Endothelial cell of umbilical vein (primary cell): ENCODE measurements at regions not wholly inside any gene's neighbourhood (a gene's known extent, or its start where the extent isn't known, plus 50 kb on each side); places are given as distances from the start of the nearest gene placed in this dataset.

Source experiments
- BruUV-seq: library from RNA; stranded (reverse); fragments of 400-500 nt; replicated peaks from 2 replicates; lab custom pipeline; 2021; lab: Mats Ljungman, UMichigan
- CTCF ChIA-PET: fragments of 300-600, 350-600 bp; sonication (Branson Sonifier 250); formaldehyde crosslinking; loops from one replicate; lab custom pipeline; 2021; ENCODE audit warnings: antibody characterized with exemption, inconsistent platforms; lab: Charles Lee
- POLR2A ChIA-PET: fragments of 300-600, 350-600 bp; sonication (Branson Sonifier 250); formaldehyde crosslinking; loops from one replicate; lab custom pipeline; 2021; ENCODE audit warnings: antibody characterized with exemption, inconsistent platforms; lab: Charles Lee
- DNase-seq: peaks from one replicate; pipeline ENCODE4 v3.0.0-alpha.2; 2011; ENCODE audit warnings: low read depth, low spot score
- FAIRE-seq: peaks from 2 replicates; lab custom pipeline; 2011; peaks lifted over from hg19 to GRCh38; lab: Jason Lieb, UNC
- H2AFZ ChIP-seq: 2 replicates; pipeline ENCODE4 v1.6.0; 2012; ENCODE audit warnings: low read depth, low read length, control low read depth, inconsistent platforms
- H3K27ac ChIP-seq: 2 replicates; pipeline ENCODE4 v1.5.1; 2011; ENCODE audit warnings: low read depth, mild to moderate bottlenecking, control low read depth, low read length, moderate library complexity; ENCODE audit not compliant: insufficient read depth
- H3K27me3 ChIP-seq, 2 experiments: 2 replicates each; pipeline versions ENCODE4 v1.6.0 to v1.6.1; 2011; ENCODE audit warnings: low read length in 2 of 2, mixed read lengths in 1 of 2; ENCODE audit not compliant: control insufficient read depth in 2 of 2, insufficient read depth in 2 of 2
- H3K36me3 ChIP-seq, 2 experiments: 2 replicates in 1 of 2; 3 replicates in 1 of 2; pipeline ENCODE4 v1.5.1; 2011; ENCODE audit warnings: low read length in 2 of 2, mild to moderate bottlenecking in 1 of 2, moderate library complexity in 1 of 2; ENCODE audit not compliant: control insufficient read depth in 2 of 2, insufficient read depth in 2 of 2; ENCODE audit errors: extremely low read depth in 1 of 2
- H3K4me1 ChIP-seq: 3 replicates; pipeline ENCODE4 v1.5.1; 2011; ENCODE audit warnings: mild to moderate bottlenecking, low read length; ENCODE audit not compliant: control insufficient read depth, insufficient read depth; ENCODE audit errors: extremely low read depth
- H3K4me2 ChIP-seq: 2 replicates; pipeline ENCODE4 v1.6.1; 2011; ENCODE audit warnings: low read length, control low read depth, mixed read lengths; ENCODE audit not compliant: insufficient read depth
- H3K4me3 ChIP-seq, 3 experiments: fragments of 200-600 bp in 1 of 3; sonication (generic), shearing (Covaris generic) in 1 of 3; replicated peaks in 1 of 3; 2 replicates each; pipeline ENCODE4 v1.5.1; 2011 to 2016; ENCODE audit warnings: control low read depth in 3 of 3, low read length in 3 of 3, mild to moderate bottlenecking in 2 of 3, inconsistent platforms in 1 of 3, low read depth in 1 of 3, moderate library complexity in 1 of 3; ENCODE audit not compliant: insufficient read depth in 1 of 3
- H3K79me2 ChIP-seq: 2 replicates; pipeline ENCODE4 v1.6.0; 2012; ENCODE audit warnings: low read length, inconsistent platforms; ENCODE audit not compliant: control insufficient read depth, insufficient read depth
- H3K9ac ChIP-seq: replicated peaks from 2 replicates; pipeline ENCODE3; 2011; ENCODE audit warnings: low read length, control low read depth; ENCODE audit not compliant: insufficient read depth; ENCODE audit errors: extremely low read depth
- H3K9me1 ChIP-seq: replicated peaks from 3 replicates; pipeline ENCODE4 v1.6.0; 2011; ENCODE audit warnings: mild to moderate bottlenecking, low read length; ENCODE audit not compliant: control insufficient read depth, insufficient read depth; ENCODE audit errors: extremely low read depth
- H3K9me3 ChIP-seq: replicated peaks from 2 replicates; pipeline ENCODE4 v1.5.1; 2012; ENCODE audit warnings: low read length, inconsistent platforms; ENCODE audit not compliant: control insufficient read depth, insufficient read depth
- H4K20me1 ChIP-seq: replicated peaks from 2 replicates; pipeline ENCODE3; 2011; ENCODE audit warnings: mild to moderate bottlenecking, low read length; ENCODE audit not compliant: control insufficient read depth, insufficient read depth; ENCODE audit errors: extremely low read depth
- CTCF ChIP-seq, 2 donors: IDR thresholded peaks; 1 replicate in 1 of 2; 2 replicates in 1 of 2; pipeline ENCODE4 v1.5.1; 2011; ENCODE audit warnings: low read length in 2 of 2, mild to moderate bottlenecking in 2 of 2, moderate library complexity in 2 of 2, control low read depth in 1 of 2, inconsistent platforms in 1 of 2, low read depth in 1 of 2; ENCODE audit not compliant: insufficient read depth in 1 of 2; ENCODE audit errors: extremely low read depth in 1 of 2
- EZH2 ChIP-seq: IDR thresholded peaks from 2 replicates; pipeline ENCODE4 v1.6.1; 2012; ENCODE audit warnings: borderline replicate concordance, low read depth, mild to moderate bottlenecking, moderate library complexity, low read length, inconsistent platforms; ENCODE audit not compliant: severe bottlenecking
- FOS ChIP-seq: IDR thresholded peaks from 2 replicates; pipeline ENCODE4 v1.6.1; 2011; ENCODE audit warnings: mild to moderate bottlenecking, low read length, moderate library complexity, borderline replicate concordance; ENCODE audit not compliant: insufficient read depth
- GATA2 ChIP-seq: IDR thresholded peaks from 2 replicates; pipeline ENCODE4 v1.7.0; 2011; ENCODE audit warnings: low read depth, mild to moderate bottlenecking, moderate library complexity, mixed read lengths, low read length; ENCODE audit not compliant: insufficient read length, insufficient read depth
- JUN ChIP-seq: IDR thresholded peaks from 2 replicates; pipeline ENCODE4 v1.6.1; 2011; ENCODE audit warnings: borderline replicate concordance, low read depth; ENCODE audit not compliant: insufficient read length, insufficient read depth
- MAX ChIP-seq: IDR thresholded peaks from 2 replicates; pipeline ENCODE4 v1.6.1; 2011; ENCODE audit not compliant: insufficient read depth, insufficient read length
- MYC ChIP-seq: IDR thresholded peaks from one replicate; pipeline ENCODE4 v1.6.1; 2011; ENCODE audit warnings: mild to moderate bottlenecking, low read depth, low read length
- POLR2A ChIP-seq: IDR thresholded peaks from 2 replicates; pipeline ENCODE4 v1.6.1; 2012; ENCODE audit warnings: low read depth, mild to moderate bottlenecking, control low read depth, low read length
- POLR2AphosphoS5 ChIP-seq: IDR thresholded peaks from 2 replicates; pipeline ENCODE4 v1.6.1; 2012; ENCODE audit warnings: low read depth, mild to moderate bottlenecking, control low read depth, low read length, moderate library complexity; ENCODE audit not compliant: insufficient read depth
- dilution Hi-C: fragments of 300-500 bp; cut with MboI; formaldehyde crosslinking; loops from one replicate; pipeline ENCODE4 v1.15.0; 2019; ENCODE audit warnings: low sequenced_read_pairs; ENCODE audit not compliant: extremely low pct_ligation_motif_present
- intact Hi-C: fragments of 100-400 bp; cut with micrococcal nuclease; formaldehyde crosslinking; loops from one replicate; pipeline ENCODE4 v1.10.0; 2022

GRCh38 chr16:65975049-65975708, 391.3 kb upstream of the CDH5 start:
- FAIRE-seq (no peak), DNase-seq (no peak)
- intact Hi-C loops (no loop called here), dilution Hi-C loops (no loop called here)
- Histone ChIP-seq H3K4me1 (no peaks in the 10 kb centered on the region), H4K20me1 (no peaks in the 10 kb centered on the region), H3K27ac (no peak overlapping the region), H2AFZ (no peak overlapping the region), H3K27me3 (no peaks in the 10 kb centered on the region), H3K9me3 (no peaks in the 10 kb centered on the region), H3K79me2 (no peaks in the 10 kb centered on the region), H3K4me3 (no peak overlapping the region), H3K4me2 (no peak overlapping the region), H3K9me1 (no peaks in the 10 kb centered on the region), H3K9ac (no peak overlapping the region), H3K36me3 (no peaks in the 10 kb centered on the region)
- BruUV-seq = no TSS peak
- no peak for TF ChIP-seq MYC
- no peak for TF ChIP-seq POLR2A
- peak; percentile 25 for TF ChIP-seq JUN
- peak; percentile 6 for TF ChIP-seq FOS
- CTCF ChIA-PET = no interaction called here
- POLR2A ChIA-PET = no interaction called here

- Histone ChIP-seq H3K9ac (no peak overlapping the region), H3K36me3 (no peaks in the 10 kb centered on the region), H3K27me3 (no peaks in the 10 kb centered on the region), H3K4me1 (no peaks in the 10 kb centered on the region), H3K27ac (no peak overlapping the region), H3K79me2 (no peaks in the 10 kb centered on the region), H4K20me1 (no peaks in the 10 kb centered on the region), H2AFZ (no peak overlapping the region), H3K4me3 (no peak overlapping the region), H3K4me2 (no peak overlapping the region), H3K9me3 (peaks cover 2% of the 10 kb centered on the region), H3K9me1 (no peaks in the 10 kb centered on the region)
- no peak for FAIRE-seq
- no peak for TF ChIP-seq EZH2
- no peak for TF ChIP-seq CTCF (IDR thresholded peaks at IDR 0.05; ENCODE audit: extremely low read depth in 1 of 2, insufficient read depth in 1 of 2, low read depth in 1 of 2, low read length in 2 of 2)
- no peak for TF ChIP-seq GATA2
- no peak for TF ChIP-seq POLR2AphosphoS5
- no peak for TF ChIP-seq MYC
- no peak for TF ChIP-seq MAX
- TF ChIP-seq JUN = no peak
- no peak for TF ChIP-seq POLR2A
- no peak for TF ChIP-seq FOS
- DNase-seq = no peak
- dilution Hi-C loops (no loop called here), intact Hi-C loops (no loop called here)
- BruUV-seq = no TSS peak
- ChIA-PET POLR2A (no interaction called here), CTCF (no interaction called here)
Observed at GRCh38 chr16:65967376-65967775, 399.1 kb upstream of the CDH5 start.
